GM12878 (cell line): ENCODE measurements at regions not wholly inside any gene's neighbourhood (a gene's known extent, or its start where the extent isn't known, plus 50 kb on each side); places are given as distances from the start of the nearest gene placed in this dataset.

Experiments
- ATAC-seq: fragments of 200-7000 bp; cut with Tn5 transposase; 3 replicates; pipeline ENCODE4 v1.9.1; 2020; ENCODE audit warnings: mild to moderate bottlenecking, moderate library complexity
- BruUV-seq: library from RNA; stranded (reverse); fragments of 400-500 nt; replicated peaks from 2 replicates; lab custom pipeline; 2021; lab: Mats Ljungman, UMichigan
- CTCF ChIA-PET: fragments of 300-600 bp; sonication (Branson Sonifier 250); formaldehyde crosslinking; extraction: SDS; loops from one replicate; lab custom pipeline; 2021; ENCODE audit warnings: inconsistent platforms; lab: Yijun Ruan, JAX
- POLR2A ChIA-PET: fragments of 350-600 bp; formaldehyde crosslinking; extraction: SDS; loops from one replicate; lab custom pipeline; 2021; ENCODE audit warnings: inconsistent platforms; lab: Charles Lee
- RAD21 ChIA-PET: fragments of 300-600 bp; sonication (Branson Sonifier 250); formaldehyde crosslinking; loops from one replicate; lab custom pipeline; 2023; ENCODE audit warnings: antibody characterized with exemption; ENCODE audit not compliant: unreplicated experiment; lab: Charles Lee
- SMC1A ChIA-PET: fragments of 300-600 bp; sonication (Branson Sonifier 250); formaldehyde crosslinking; loops from one replicate; lab custom pipeline; 2023; ENCODE audit not compliant: unreplicated experiment, uncharacterized antibody; lab: Charles Lee
- DNase-seq: peaks from one replicate; pipeline ENCODE4 v3.0.0-alpha.2; 2011; ENCODE audit warnings: low read depth, low spot score
- FAIRE-seq: peaks from 3 replicates; lab custom pipeline; 2011; peaks lifted over from hg19 to GRCh38; lab: Jason Lieb, UNC
- H2AFZ ChIP-seq: 2 replicates; pipeline ENCODE4 v1.6.0; 2011; ENCODE audit warnings: low read depth, low read length, control low read depth; ENCODE audit not compliant: control insufficient read depth
- H3K27ac ChIP-seq: 2 replicates; pipeline ENCODE4 v1.5.1; 2011; ENCODE audit warnings: control low read depth; ENCODE audit not compliant: control insufficient read depth, insufficient read depth
- H3K27me3 ChIP-seq, 2 experiments: replicated peaks in 1 of 2; 2 replicates each; pipeline versions ENCODE4 v1.6.0 to v1.6.1; 2011; ENCODE audit warnings: low read length in 1 of 2; ENCODE audit not compliant: control insufficient read depth in 2 of 2, insufficient read depth in 2 of 2
- H3K36me3 ChIP-seq, 2 experiments: 2 replicates each; pipeline ENCODE4 v1.5.1; 2011; ENCODE audit warnings: low read length in 1 of 2; ENCODE audit not compliant: control insufficient read depth in 2 of 2, insufficient read depth in 2 of 2
- H3K4me1 ChIP-seq: 2 replicates; pipeline ENCODE4 v1.6.1; 2011; ENCODE audit warnings: mild to moderate bottlenecking, low read length, moderate library complexity, mixed read lengths; ENCODE audit not compliant: control insufficient read depth, insufficient read depth
- H3K4me2 ChIP-seq: 2 replicates; pipeline ENCODE4 v1.6.0; 2011; ENCODE audit warnings: control low read depth; ENCODE audit not compliant: control insufficient read depth, insufficient read depth
- H3K4me3 ChIP-seq: fragments of 200-600 bp; sonication (generic); 2 replicates; pipeline ENCODE4 v1.5.1; 2016
- H3K79me2 ChIP-seq: 2 replicates; pipeline ENCODE4 v1.6.0; 2011; ENCODE audit warnings: low read length; ENCODE audit not compliant: control insufficient read depth, insufficient read depth
- H3K9ac ChIP-seq: 2 replicates; pipeline ENCODE4 v1.8.0; 2011; ENCODE audit warnings: low read length, control low read depth, mixed read lengths; ENCODE audit not compliant: control insufficient read depth, insufficient read depth
- H3K9me3 ChIP-seq: replicated peaks from 3 replicates; pipeline ENCODE4 v1.5.1; 2011; ENCODE audit warnings: mild to moderate bottlenecking, low read length; ENCODE audit not compliant: control insufficient read depth, insufficient read depth
- H4K20me1 ChIP-seq: 2 replicates; pipeline ENCODE4 v1.6.0; 2011; ENCODE audit not compliant: control insufficient read depth, insufficient read depth
- DPF2 ChIP-seq: fragments of 450-650 bp; IDR thresholded peaks from 2 replicates; pipeline ENCODE4 v1.6.1; 2017; ENCODE audit warnings: mild to moderate bottlenecking
- RBBP5 ChIP-seq: fragments of 200-600 bp; sonication (generic); conservative IDR thresholded peaks from 2 replicates; pipeline ENCODE4 v1.6.1; 2016
- SREBF1 ChIP-seq: IDR thresholded peaks from 2 replicates; pipeline ENCODE4 v1.6.1; 2012; ENCODE audit warnings: mild to moderate bottlenecking, low read length
- SUPT20H ChIP-seq: IDR thresholded peaks from 2 replicates; pipeline ENCODE4 v1.6.1; 2011; ENCODE audit warnings: low read depth, mild to moderate bottlenecking, low read length, moderate library complexity, borderline replicate concordance; ENCODE audit not compliant: control insufficient read depth
- WRNIP1 ChIP-seq: IDR thresholded peaks from 2 replicates; pipeline ENCODE4 v1.6.1; 2011; ENCODE audit warnings: low read depth, low read length, improper control_type of control experiment, borderline replicate concordance
- WGBS: methylation state at CpG from one replicate; pipeline ENCODE4 v1.1.6; 2016; ENCODE audit warnings: low lambda C conversion rate; ENCODE audit not compliant: insufficient replicate concordance, insufficient coverage; ENCODE audit errors: missing lambda C conversion rate; 5-methylcytosine and 5-hydroxymethylcytosine counted together
- in situ Hi-C: fragments of 300-500 bp; cut with MboI; formaldehyde crosslinking; loops from 9 replicates; pipeline ENCODE4 v1.14.3; 2018; ENCODE audit warnings: mixed read lengths
- intact Hi-C: fragments of 100-400 bp; cut with micrococcal nuclease; formaldehyde crosslinking; loops from one replicate; pipeline ENCODE4 v1.14.2; 2022; ENCODE audit not compliant: unreplicated experiment
- TF ChIP-seq, protein P1 (sequence below): fragments of 450-650 bp; IDR thresholded peaks from 2 replicates; pipeline ENCODE4 v1.6.1; 2016; ENCODE audit warnings: mild to moderate bottlenecking
- TF ChIP-seq, protein P2 (sequence below): fragments of 450-650 bp; IDR thresholded peaks from 2 replicates; pipeline ENCODE4 v1.6.1; 2017; ENCODE audit warnings: antibody characterized with exemption, mild to moderate bottlenecking, moderate library complexity
- TF ChIP-seq, protein P3 (sequence below): IDR thresholded peaks from 2 replicates; pipeline ENCODE4 v1.6.1; 2012; ENCODE audit warnings: low read depth, low read length, improper control_type of control experiment

DNA sequence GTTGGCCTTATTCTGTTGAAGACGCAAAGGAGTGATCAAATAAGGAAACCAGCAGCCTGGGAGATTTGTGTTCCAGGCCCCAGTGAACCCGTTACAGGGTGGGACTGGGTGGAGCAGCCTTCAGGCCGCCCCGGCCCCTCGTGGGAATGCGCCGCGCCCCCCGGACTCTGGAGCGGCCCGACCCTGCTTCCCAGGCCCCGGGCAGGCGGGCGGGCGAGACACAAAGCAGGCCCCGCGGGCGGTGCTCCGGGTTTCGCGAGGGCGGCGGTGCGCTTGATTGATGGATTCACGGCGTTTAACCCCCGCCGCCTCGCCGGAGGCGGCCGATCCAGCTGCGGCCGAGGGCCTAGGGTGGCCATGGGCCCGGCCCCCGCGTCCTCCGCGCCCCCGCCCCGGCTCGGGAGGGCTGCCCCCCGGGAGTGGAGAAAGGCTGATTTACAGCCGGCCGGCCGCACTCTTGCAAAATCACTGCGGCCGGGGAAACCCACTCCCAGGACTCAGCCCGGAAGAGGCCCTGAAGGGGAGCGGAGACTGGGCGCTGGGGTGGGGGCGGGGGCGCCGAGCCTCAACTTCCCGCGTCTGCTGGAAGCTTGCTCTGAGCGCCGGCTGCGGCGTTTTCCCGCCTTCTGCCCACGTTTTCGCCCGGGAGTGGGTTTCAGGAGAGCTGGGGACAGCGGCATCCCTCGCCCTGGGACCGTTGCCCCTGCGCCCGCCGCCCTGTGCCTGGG, 299.6 kb upstream of the NFE2L3 start:
- H2AFZ ChIP-seq: no peak overlapping the region
- peak overlapping the region; percentile 57 for H3K4me2 ChIP-seq
- H3K79me2 ChIP-seq: no peaks in the 10 kb centered on the region
- H3K36me3 ChIP-seq: no peaks in the 10 kb centered on the region
- ChIA-PET CTCF (interaction anchor here (0.6 to 4.1 kb wide), 25 partner anchors 10 to 594 kb away, joined by 3 to 30 read pairs (median 5); no protein-coding TSS in a partner anchor), RAD21 (interaction anchor here (0.6 to 1.2 kb wide), 7 partner anchors 101 to 592 kb away, joined by 3 to 7 read pairs (median 3); no protein-coding TSS in a partner anchor), POLR2A (no interaction called here), SMC1A (interaction anchor here (0.8 to 1.2 kb wide), 7 partner anchors 10 to 592 kb away, joined by 3 to 4 read pairs (median 4); no protein-coding TSS in a partner anchor)
- peak overlapping the region; percentile 46; the same call in 1 of the 2 replicates for H3K4me3 ChIP-seq
- TF ChIP-seq, protein P1, sequence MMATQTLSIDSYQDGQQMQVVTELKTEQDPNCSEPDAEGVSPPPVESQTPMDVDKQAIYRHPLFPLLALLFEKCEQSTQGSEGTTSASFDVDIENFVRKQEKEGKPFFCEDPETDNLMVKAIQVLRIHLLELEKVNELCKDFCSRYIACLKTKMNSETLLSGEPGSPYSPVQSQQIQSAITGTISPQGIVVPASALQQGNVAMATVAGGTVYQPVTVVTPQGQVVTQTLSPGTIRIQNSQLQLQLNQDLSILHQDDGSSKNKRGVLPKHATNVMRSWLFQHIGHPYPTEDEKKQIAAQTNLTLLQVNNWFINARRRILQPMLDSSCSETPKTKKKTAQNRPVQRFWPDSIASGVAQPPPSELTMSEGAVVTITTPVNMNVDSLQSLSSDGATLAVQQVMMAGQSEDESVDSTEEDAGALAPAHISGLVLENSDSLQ: peak; percentile 28; the same call in 1 of the 2 replicates
- TF ChIP-seq SUPT20H: no peak
- TF ChIP-seq DPF2: 0 out of 2 replicates have a peak, but pooled peaks have one; percentile 17
- no peaks in the 10 kb centered on the region for H4K20me1 ChIP-seq
- FAIRE-seq (no peak), DNase-seq (no peak), ATAC-seq (peak; percentile 5; the same call in 2 of the 3 replicates)
- intact Hi-C loops: loop anchor here (5.0 kb wide), 2 partner anchors 130 to 465 kb away; no protein-coding TSS in a partner anchor
- H3K27ac ChIP-seq: no peak overlapping the region
- 3% methylated on average over 38 of the region's 70 CpGs for WGBS
- H3K9me3 ChIP-seq: peaks cover 10% of the 10 kb centered on the region
- peaks cover 4% of the 10 kb centered on the region for H3K4me1 ChIP-seq
- no TSS peak for BruUV-seq
- no peak overlapping the region for H3K9ac ChIP-seq
- peaks cover 8 to 22% of the 10 kb centered on the region in 2 experiments for H3K27me3 ChIP-seq
- in situ Hi-C loops: loop anchor here (5.0 kb wide), 1 partner anchor 590 kb away; no protein-coding TSS in a partner anchor

DNA sequence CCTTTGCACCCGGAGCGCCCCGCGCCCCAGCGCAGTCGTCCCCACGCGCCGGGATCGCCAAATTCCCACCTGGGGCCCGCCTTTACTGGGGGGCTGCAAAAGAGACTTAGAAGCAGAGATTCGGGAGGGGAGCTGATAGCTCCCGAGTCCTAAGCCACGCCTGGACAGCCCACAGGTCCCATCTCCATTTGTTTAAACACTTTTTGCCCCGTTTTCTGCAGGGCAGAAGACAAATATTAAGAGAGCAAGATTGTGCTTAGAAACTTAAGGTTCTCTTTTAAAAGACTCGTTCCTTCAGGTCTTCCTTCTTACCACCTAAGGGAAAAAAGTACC, 299.1 kb upstream of the NFE2L3 start:
- Histone ChIP-seq H4K20me1 (no peaks in the 10 kb centered on the region), H3K9ac (no peak overlapping the region), H3K36me3 (no peaks in the 10 kb centered on the region), H3K4me1 (peaks cover 9% of the 10 kb centered on the region), H3K9me3 (peaks cover 13% of the 10 kb centered on the region), H3K27me3 (peaks cover 8 to 22% of the 10 kb centered on the region in 2 experiments), H3K4me2 (peak overlapping the region; percentile 9; the same call in 1 of the 2 replicates), H3K79me2 (no peaks in the 10 kb centered on the region), H2AFZ (no peak overlapping the region), H3K4me3 (no peak overlapping the region), H3K27ac (no peak overlapping the region)
- no peak for ATAC-seq
- SMC1A ChIA-PET: interaction anchor here (0.6 kb wide), 1 partner anchor 643 kb away, joined by 3 read pairs; no protein-coding TSS in a partner anchor
- intact Hi-C loops: loop anchor here (5.0 kb wide), 2 partner anchors 131 to 466 kb away; no protein-coding TSS in a partner anchor
- FAIRE-seq: no peak
- no TSS peak for BruUV-seq
- TF ChIP-seq RBBP5 (no peak), SREBF1 (no peak), WRNIP1 (no peak)
- TF ChIP-seq, protein P2, sequence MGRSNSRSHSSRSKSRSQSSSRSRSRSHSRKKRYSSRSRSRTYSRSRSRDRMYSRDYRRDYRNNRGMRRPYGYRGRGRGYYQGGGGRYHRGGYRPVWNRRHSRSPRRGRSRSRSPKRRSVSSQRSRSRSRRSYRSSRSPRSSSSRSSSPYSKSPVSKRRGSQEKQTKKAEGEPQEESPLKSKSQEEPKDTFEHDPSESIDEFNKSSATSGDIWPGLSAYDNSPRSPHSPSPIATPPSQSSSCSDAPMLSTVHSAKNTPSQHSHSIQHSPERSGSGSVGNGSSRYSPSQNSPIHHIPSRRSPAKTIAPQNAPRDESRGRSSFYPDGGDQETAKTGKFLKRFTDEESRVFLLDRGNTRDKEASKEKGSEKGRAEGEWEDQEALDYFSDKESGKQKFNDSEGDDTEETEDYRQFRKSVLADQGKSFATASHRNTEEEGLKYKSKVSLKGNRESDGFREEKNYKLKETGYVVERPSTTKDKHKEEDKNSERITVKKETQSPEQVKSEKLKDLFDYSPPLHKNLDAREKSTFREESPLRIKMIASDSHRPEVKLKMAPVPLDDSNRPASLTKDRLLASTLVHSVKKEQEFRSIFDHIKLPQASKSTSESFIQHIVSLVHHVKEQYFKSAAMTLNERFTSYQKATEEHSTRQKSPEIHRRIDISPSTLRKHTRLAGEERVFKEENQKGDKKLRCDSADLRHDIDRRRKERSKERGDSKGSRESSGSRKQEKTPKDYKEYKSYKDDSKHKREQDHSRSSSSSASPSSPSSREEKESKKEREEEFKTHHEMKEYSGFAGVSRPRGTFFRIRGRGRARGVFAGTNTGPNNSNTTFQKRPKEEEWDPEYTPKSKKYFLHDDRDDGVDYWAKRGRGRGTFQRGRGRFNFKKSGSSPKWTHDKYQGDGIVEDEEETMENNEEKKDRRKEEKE: no peak
- TF ChIP-seq, protein P3, sequence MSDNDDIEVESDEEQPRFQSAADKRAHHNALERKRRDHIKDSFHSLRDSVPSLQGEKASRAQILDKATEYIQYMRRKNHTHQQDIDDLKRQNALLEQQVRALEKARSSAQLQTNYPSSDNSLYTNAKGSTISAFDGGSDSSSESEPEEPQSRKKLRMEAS: no peak
- RAD21 ChIA-PET: no interaction called here
- WGBS: 1% methylated on average over 16 of the region's 16 CpGs
- CTCF ChIA-PET: interaction anchor here (1.6 to 4.1 kb wide), 2 partner anchors 127 to 287 kb away, joined by 6 to 30 read pairs; no protein-coding TSS in a partner anchor
- DNase-seq: no peak
- POLR2A ChIA-PET: no interaction called here
- in situ Hi-C loops: loop anchor here (5.0 kb wide), 1 partner anchor 591 kb away; no protein-coding TSS in a partner anchor
